ENCODE measurements at regions not wholly inside any gene's neighbourhood (a gene's known extent, or its start where the extent isn't known, plus 50 kb on each side); places are given as distances from the start of the nearest gene placed in this dataset.

GRCh38 chr9:86503942-86504341 is 149.7 kb upstream of the TUT7 start:
- peaks cover 9% of the 10 kb centered on the region for H3K27me3 Mint-ChIP-seq (ENCODE audit: low read depth, poor library complexity)
- TF ChIP-seq CTCF (IDR thresholded peaks at IDR 0.05), result no peak
- DNase-seq, result no peak
- H3K36me3 Mint-ChIP-seq (ENCODE audit: low read depth), result no peaks in the 10 kb centered on the region
- H3K27ac Mint-ChIP-seq, result no peak overlapping the region
- peaks cover 14% of the 10 kb centered on the region for H3K4me1 Mint-ChIP-seq
- no peaks in the 10 kb centered on the region for H3K9me3 Mint-ChIP-seq
- no peak overlapping the region for H3K4me3 Mint-ChIP-seq

GRCh38 chr9:86503314-86503713 is 149.1 kb upstream of the TUT7 start:
- no peaks in the 10 kb centered on the region for H3K36me3 Mint-ChIP-seq (ENCODE audit: low read depth)
- peaks cover 13% of the 10 kb centered on the region for H3K27me3 Mint-ChIP-seq (ENCODE audit: low read depth, poor library complexity)
- no peak overlapping the region for H3K27ac Mint-ChIP-seq
- no peaks in the 10 kb centered on the region for H3K9me3 Mint-ChIP-seq
- peaks cover 9% of the 10 kb centered on the region for H3K4me1 Mint-ChIP-seq
- TF ChIP-seq CTCF (IDR thresholded peaks at IDR 0.05), result no peak
- H3K4me3 Mint-ChIP-seq, result no peak overlapping the region
- no peak for DNase-seq

- Mint-ChIP-seq H3K9me3 (no peaks in the 10 kb centered on the region), H3K27me3 (ENCODE audit: low read depth, poor library complexity) (peaks cover 13% of the 10 kb centered on the region), H3K4me1 (peaks cover 5% of the 10 kb centered on the region), H3K36me3 (ENCODE audit: low read depth) (no peaks in the 10 kb centered on the region), H3K4me3 (no peak overlapping the region), H3K27ac (no peak overlapping the region)
- no peak for TF ChIP-seq CTCF (IDR thresholded peaks at IDR 0.05)
- no peak for DNase-seq
Observed at GRCh38 chr9:86500667-86501435, 146.6 kb upstream of the TUT7 start.

- Mint-ChIP-seq H3K36me3 (ENCODE audit: low read depth) (no peaks in the 10 kb centered on the region), H3K4me1 (peaks cover 11% of the 10 kb centered on the region), H3K4me3 (no peak overlapping the region), H3K27ac (no peak overlapping the region), H3K27me3 (ENCODE audit: low read depth, poor library complexity) (peaks cover 13% of the 10 kb centered on the region), H3K9me3 (no peaks in the 10 kb centered on the region)
- no peak for TF ChIP-seq CTCF (IDR thresholded peaks at IDR 0.05)
- DNase-seq, result no peak
Observed at GRCh38 chr9:86500031-86500430, 145.8 kb upstream of the TUT7 start.

GRCh38 chr9:86494644-86495111 is 140.5 kb upstream of the TUT7 start:
- TF ChIP-seq CTCF (IDR thresholded peaks at IDR 0.05), result no peak
- H3K4me3 Mint-ChIP-seq, result no peak overlapping the region
- no peaks in the 10 kb centered on the region for H3K36me3 Mint-ChIP-seq (ENCODE audit: low read depth)
- peaks cover 5% of the 10 kb centered on the region for H3K9me3 Mint-ChIP-seq
- peaks cover 8% of the 10 kb centered on the region for H3K27me3 Mint-ChIP-seq (ENCODE audit: low read depth, poor library complexity)
- no peak overlapping the region for H3K27ac Mint-ChIP-seq
- DNase-seq, result no peak
- H3K4me1 Mint-ChIP-seq, result peaks cover 43% of the 10 kb centered on the region

Data from nephron progenitor cell (in vitro differentiated cells).